ENCODE measurements at regions not wholly inside any gene's neighbourhood (a gene's known extent, or its start where the extent isn't known, plus 50 kb on each side); places are given as distances from the start of the nearest gene placed in this dataset.

DNA sequence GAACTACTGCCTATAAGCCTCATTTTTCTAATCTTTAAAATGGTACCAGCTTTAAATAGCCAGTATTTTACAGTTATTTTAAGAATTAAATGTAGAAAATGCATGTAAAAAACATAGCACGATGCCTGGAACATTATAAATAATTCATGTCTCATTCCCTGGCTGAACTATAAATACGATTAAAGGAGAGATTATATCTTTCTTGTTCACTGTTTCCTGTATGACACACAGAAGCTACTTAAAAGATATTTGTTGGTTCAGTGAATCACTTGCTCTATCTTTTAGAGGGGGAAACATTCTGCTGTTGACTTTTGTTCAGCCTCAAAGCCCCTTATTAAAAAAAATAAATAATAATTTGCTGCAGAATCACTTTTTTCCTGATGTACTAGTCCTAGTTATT lies 406.9 kb downstream of the LRFN5 start:
- no peak for DNase-seq

DNA sequence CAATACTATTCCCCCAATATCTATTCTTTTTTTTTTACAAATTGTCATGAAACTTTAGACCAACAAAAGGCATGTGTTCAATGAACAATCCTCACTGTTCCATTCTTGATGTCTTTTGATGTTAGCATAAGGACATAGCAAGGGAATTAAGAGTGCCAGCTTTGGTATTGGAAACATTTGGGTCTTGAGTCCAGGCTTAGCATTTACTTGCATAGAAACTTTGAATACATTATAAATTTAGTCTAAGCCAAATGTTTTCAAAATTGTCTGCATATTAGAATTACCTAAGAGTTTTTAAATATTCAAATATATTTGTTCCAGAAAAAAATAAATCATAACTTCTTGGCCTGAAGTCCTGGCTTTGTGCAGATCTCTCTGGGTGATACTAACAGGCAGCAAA lies 406.5 kb downstream of the LRFN5 start:
- no peak for DNase-seq

DNA sequence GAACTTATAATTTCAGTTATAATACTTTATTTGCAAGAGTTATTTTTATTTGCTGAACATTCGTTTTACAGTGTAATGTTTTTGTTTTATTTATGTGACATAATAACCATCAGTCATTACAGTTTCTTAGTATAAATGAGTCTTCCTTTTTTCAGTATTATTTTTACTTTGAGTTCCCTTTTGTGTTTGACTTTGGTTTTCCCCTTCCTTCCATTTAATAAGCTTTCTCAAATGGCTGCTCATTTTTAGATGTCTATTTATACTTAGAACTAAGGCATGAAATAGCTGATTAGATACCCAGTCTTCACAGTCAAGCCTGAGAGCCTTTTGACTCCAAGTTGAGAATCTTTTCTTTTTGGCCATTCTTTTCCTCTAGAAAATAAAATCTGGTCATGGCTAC lies 404.5 kb downstream of the LRFN5 start:
- no peak for DNase-seq

DNA sequence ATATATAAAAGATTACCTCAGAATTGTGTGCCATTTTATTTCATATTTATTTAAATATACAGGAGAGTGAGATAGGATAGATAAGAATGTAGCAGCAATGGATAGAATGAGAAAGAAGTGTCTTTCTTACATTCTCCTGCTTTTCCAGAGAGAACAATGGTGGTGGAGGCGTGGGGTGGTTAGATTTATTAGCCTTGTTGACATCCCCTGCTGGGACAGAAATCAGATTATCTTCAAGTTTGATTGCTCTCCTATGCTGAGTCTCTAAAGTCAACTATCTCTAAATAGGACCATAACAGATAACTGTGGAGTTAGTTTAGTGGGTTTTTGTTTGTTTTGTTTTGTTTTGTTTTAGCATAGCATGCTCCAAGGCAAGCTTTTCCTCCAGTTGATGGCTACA lies 397.6 kb downstream of the LRFN5 start:
- DNase-seq = no peak

DNA sequence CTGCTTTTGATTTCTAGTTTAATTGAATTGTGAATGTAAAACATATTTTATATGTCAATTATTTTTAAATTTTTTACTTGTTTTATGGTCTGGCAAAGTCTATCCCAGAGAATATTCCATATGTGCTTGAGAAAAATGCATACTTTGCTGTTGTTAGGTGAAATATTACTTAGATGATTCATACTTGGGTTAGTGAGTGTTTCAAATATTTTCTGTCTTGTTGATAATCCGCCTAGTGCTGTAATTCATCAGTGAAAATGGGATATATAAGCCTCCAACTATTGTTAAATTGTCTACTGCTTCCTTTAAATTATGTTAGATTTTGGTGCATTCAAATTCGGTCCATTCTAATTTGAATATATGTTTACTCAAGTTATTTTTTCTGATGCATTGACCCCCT lies 395.5 kb downstream of the LRFN5 start:
- DNase-seq = no peak

DNA sequence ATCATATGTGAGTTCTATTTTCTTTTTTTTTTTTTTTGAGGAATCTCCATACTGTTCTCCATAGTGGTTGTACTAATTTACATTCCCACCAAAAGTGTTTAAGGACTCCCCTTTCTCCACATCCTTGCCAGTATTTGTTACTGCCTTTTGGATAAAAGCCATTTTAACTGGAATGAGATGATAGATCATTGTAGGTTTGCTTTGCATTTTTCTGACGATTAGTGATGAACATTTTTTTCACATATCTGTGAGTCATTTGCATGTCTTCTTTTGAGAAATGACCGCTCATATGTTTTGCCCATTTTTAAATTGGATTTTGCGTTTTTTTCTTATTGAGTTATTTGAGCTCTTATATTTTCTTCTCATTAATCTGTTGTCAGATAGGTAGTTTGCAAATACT lies 394.8 kb downstream of the LRFN5 start:
- no peak for DNase-seq

DNA sequence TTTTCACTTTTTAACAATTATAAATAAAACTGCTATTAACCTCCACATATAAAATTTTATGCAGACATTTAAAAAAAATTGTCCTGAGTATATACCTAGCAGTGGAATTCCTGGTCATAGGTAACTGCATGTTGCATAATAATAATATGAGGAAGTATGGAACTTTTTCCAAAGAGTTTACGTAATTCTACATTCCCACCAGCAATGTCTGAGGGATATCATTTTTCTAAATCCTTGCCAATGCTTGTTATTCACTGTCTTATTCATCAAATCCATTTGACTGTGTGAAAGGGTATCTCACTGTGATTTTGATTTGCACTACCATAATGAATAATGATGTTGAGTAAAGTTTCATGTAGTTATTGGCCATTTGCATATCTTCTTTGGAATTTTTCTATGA lies 393.8 kb downstream of the LRFN5 start:
- no peak for DNase-seq

DNA sequence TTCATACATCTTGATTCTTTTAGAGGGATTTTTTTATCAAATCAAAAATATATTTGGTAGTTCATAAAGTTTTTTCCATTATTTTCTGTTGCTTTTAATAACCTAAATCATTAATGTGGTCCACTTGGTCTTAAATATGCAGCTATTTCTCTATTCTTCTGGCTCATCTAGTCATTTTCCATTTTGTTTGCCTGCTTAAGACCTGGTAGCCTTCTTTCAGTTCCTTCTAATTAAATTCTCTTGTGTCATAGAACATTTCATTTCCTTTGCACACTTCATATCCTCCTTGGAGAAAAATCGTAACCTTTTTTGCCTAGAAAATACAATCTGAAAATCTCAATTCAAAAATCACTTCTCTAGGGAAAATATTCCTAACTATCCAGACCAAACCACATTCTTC lies 387.0 kb downstream of the LRFN5 start:
- DNase-seq = no peak

DNA sequence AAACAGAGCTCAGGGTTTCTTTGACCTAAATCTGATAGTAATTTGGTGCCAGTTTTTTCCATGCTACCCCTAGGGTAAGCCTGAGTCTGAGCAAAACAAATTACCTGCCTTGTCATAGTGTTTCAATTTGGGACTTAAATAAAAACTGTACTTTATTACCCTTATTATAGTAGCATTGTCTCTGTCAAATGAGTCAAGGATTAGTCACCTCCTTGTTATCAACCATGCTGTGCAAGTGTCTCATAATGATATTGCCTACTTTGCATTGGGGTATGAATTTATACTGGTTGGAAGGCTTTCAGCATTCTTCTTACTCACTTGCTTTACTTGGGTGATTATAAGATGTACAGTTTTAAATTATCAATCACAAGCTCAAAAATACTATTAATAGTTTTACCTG lies 380.0 kb downstream of the LRFN5 start:
- no peak for DNase-seq

DNA sequence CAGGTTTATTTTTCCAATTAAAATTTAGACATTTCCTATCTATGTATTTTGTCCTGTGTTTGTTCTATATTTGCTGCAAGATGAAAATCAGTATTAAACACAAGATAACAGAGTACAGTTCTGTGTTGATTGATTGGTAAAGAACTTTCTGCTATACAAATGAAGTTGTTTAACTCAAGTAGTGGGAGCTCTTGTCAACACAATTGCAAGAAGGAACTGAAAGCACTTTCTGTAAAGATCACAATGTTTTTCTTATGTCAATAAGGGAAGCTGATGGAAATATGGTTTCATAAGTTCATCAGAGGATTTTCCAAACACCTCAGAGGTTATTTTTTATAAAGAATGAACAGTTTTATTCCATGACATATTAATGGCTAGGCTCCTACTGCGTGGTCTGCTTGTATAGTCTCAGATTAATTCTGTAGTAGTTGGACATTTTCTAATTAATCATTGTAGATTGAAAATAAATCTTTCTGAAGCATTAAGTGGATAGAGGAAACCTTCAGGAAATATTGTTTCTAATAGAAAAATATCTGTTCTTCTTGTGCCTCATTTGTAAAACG lies 379.5 kb downstream of the LRFN5 start:
- no peak for DNase-seq

DNA sequence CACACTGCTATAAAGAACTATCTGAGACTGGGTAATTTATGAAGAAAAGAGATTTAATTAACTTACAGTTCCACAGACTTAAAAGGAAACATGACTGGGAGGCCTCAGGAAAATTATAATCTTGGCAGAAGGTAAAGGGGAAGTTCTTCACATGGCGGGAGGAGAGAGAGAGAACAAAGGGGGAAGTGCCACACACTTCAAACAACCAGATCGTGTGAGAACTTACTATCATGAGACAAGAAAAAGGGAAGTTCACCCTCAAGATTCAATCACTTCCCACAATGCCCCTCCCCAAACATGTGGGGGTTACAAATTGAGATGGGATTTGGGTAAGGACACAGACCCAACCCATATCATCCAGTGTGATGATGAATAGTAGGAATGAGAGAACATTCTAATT lies 366.5 kb downstream of the LRFN5 start:
- DNase-seq = no peak

DNA sequence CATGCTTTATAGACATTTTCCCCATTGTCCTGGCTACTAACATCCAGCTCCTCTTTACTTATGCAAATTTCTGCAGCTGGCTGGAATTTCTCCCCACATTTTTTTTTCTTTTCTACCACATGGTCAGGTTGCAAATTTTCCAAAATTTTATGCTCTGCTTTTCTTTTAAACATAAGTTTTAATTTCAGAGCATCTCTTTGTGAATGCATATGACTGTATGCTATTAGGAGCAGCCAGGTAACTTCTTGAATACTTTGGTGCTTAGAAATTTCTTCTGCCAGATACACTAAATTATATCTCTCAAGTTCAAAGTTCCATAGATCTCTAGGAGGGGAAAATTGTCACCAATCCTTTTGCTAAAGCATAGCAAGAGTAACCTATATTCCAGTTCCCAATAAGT lies 365.9 kb downstream of the LRFN5 start:
- no peak for DNase-seq

DNA sequence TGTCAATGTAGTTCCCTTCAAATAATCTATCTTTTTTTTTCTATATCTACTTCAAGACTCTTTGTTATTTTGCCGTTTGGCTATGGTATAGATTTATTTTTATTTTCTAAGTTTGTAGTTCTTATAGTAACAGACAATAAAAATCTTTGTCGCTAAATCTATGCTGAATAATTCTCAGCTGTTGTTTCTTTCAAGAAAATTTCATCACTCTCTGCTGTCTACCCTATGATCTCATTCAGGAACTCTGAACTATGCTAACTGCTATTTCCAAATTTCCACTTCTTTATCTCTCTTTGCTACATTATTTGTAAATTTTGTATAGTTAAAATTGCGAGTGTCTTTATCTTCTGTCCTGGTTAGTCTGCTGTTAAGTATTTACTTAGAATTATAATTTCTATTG lies 353.6 kb downstream of the LRFN5 start:
- DNase-seq = no peak

DNA sequence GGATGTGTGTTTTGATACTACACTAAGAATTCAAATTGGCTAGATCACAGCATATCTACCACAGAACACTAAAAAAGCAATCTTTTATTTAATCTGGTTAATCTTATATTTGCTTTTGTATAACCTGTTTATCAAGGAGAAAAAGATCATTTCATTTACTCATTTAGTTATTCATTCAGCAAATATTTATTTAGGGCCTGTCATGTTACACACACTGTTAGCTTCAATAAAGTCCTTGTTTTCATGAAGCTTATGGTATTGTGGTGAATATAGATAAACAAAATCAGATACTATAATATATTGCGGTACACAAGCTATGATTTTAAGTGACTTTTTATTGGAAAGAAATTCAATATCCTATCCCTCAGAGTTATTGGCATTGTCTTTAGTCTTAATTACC lies 350.8 kb downstream of the LRFN5 start:
- no peak for DNase-seq

All from islet precursor cell (in vitro differentiated cells).